Lower leg skin (tissue), 3 donors: ENCODE measurements at regions not wholly inside any gene's neighbourhood (a gene's known extent, or its start where the extent isn't known, plus 50 kb on each side); places are given as distances from the start of the nearest gene placed in this dataset.

Experiments
- CTCF ChIP-seq, 3 donors: fragments of 450-650 bp; IDR thresholded peaks; one replicate each; pipeline ENCODE4 v1.5.1; 2016; ENCODE audit warnings: antibody characterized with exemption in 3 of 3, mild to moderate bottlenecking in 3 of 3, moderate library complexity in 2 of 3
- POLR2A ChIP-seq, 2 donors: fragments of 450-650 bp; IDR thresholded peaks; one replicate each; pipeline ENCODE4 v1.6.1; 2016 to 2017; ENCODE audit warnings: antibody characterized with exemption in 2 of 2, mild to moderate bottlenecking in 1 of 2, moderate library complexity in 1 of 2

GRCh38 chr10:61050120-61050745 is 106.2 kb upstream of the RHOBTB1 start:
- no peak for TF ChIP-seq CTCF (IDR thresholded peaks at IDR 0.05)
- TF ChIP-seq POLR2A (IDR thresholded peaks at IDR 0.05), result no peak
